ENCODE measurements at regions not wholly inside any gene's neighbourhood (a gene's known extent, or its start where the extent isn't known, plus 50 kb on each side); places are given as distances from the start of the nearest gene placed in this dataset.
"Not testable (repeated sequence)": the region's sequence is repeated elsewhere in the genome, so short reads cannot be mapped to it uniquely, and the experiment has no call there.

DNA sequence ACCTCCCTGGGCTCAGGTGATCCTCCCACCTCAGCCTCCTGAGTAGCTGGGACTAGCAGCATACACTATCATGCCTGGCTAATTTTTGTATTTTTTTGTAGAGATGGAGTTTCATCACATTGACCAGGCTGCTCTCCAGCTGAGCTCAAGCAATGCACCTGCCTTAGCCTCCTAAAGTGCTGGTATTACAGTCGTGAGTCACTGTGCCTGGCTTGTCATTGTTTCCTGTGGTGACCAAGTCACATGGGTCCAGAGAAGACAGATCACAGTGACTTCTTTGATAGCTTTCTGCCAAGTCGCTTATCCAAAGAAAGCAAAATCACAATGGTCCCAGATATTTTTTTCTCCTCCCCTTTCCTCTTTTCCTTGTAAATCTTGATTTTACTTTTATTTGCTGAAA lies 96.7 kb upstream of the NBPF11 start:
- FAIRE-seq = not testable (repeated sequence)

DNA sequence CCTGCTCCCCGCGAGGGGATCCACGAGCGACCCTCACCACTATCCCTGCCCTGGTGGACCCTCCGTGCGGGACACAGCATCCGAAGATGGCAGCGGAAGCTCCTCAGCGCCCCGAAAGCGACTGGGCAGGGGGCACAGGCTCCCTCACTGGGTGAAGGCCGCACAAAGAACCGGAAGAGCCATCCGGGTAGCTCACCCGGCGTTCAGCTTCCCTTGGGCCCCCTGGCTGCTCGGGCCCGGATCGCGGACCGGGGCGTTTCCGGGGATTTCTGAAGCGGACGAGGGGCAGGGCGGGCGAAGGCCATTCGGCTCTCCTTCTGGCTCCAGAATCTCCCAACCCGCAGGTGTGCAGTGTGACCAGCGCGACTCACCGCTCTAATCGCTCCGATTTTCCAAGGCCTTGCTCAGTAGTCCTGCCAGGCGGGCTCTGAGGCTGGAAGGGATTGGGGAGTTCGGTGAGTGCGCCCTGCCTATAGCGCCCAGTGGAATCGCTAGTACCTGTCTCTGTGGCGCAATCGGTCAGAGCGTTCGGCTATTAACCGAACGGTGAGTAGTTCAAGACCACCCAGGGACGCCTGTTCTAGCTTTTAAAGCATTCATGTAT lies 94.3 kb upstream of the NBPF11 start:
- H3K9me3 ChIP-seq (replicated peaks; ENCODE audit: control insufficient read depth, insufficient read depth, low read depth, low read length); H3K9ac ChIP-seq (ENCODE audit: insufficient read depth in 1 of 2, low read depth in 2 of 2, low read length in 2 of 2); FAIRE-seq; CTCF ChIA-PET (ENCODE audit: low intra/inter-chr PET ratio); H3K4me2 ChIP-seq (ENCODE audit: insufficient read depth, low read length); H3K27ac ChIP-seq (ENCODE audit: extremely low read depth, low read depth, low read length); H3K4me1 ChIP-seq (replicated peaks in 1 of 2; ENCODE audit: control insufficient read depth in 2 of 2, insufficient read depth in 2 of 2, low read length in 2 of 2); DNase-seq (ENCODE audit: extremely low read depth in 1 of 4, low spot score in 3 of 4); POLR2A ChIA-PET; H3K36me3 ChIP-seq (ENCODE audit: control insufficient read depth, insufficient read depth, low read length); H3K27me3 ChIP-seq (ENCODE audit: control insufficient read depth in 2 of 2, insufficient read depth in 2 of 2, low read length in 2 of 2); H3K4me3 ChIP-seq; intact Hi-C loops (cut with micrococcal nuclease); H2AFZ ChIP-seq (ENCODE audit: low read depth, low read length); H4K20me1 ChIP-seq (replicated peaks; ENCODE audit: control insufficient read depth, insufficient read depth, low read length); H3K79me2 ChIP-seq (ENCODE audit: control insufficient read depth, insufficient read depth, low read length); H3K9me1 ChIP-seq (ENCODE audit: control insufficient read depth, insufficient read depth, low read length); ATAC-seq; BruUV-seq (replicated peaks): not testable (repeated sequence)
- 12% methylated on average over 7 of the region's 46 CpGs for WGBS (ENCODE audit: insufficient coverage, low coverage, missing lambda C conversion rate)
- in situ Hi-C loops (cut with MboI) = loop anchor here (10.0 kb wide), 2 partner anchors 82 to 1762 kb away; no protein-coding TSS in a partner anchor

More for the DNA sequence above, 96.7 kb upstream of the NBPF11 start:
- H3K4me2 ChIP-seq (ENCODE audit: insufficient read depth, low read length); H3K9ac ChIP-seq (ENCODE audit: insufficient read depth in 1 of 2, low read depth in 2 of 2, low read length in 2 of 2); H3K27ac ChIP-seq (ENCODE audit: extremely low read depth, low read depth, low read length); H2AFZ ChIP-seq (ENCODE audit: low read depth, low read length); H3K9me1 ChIP-seq (ENCODE audit: control insufficient read depth, insufficient read depth, low read length); H3K79me2 ChIP-seq (ENCODE audit: control insufficient read depth, insufficient read depth, low read length); ATAC-seq; H4K20me1 ChIP-seq (replicated peaks; ENCODE audit: control insufficient read depth, insufficient read depth, low read length); H3K4me3 ChIP-seq; POLR2A ChIA-PET; BruUV-seq (replicated peaks); intact Hi-C loops (cut with micrococcal nuclease); CTCF ChIA-PET (ENCODE audit: low intra/inter-chr PET ratio); H3K36me3 ChIP-seq (ENCODE audit: control insufficient read depth, insufficient read depth, low read length); H3K27me3 ChIP-seq (ENCODE audit: control insufficient read depth in 2 of 2, insufficient read depth in 2 of 2, low read length in 2 of 2); H3K9me3 ChIP-seq (replicated peaks; ENCODE audit: control insufficient read depth, insufficient read depth, low read depth, low read length); DNase-seq (ENCODE audit: extremely low read depth in 1 of 4, low spot score in 3 of 4); H3K4me1 ChIP-seq (replicated peaks in 1 of 2; ENCODE audit: control insufficient read depth in 2 of 2, insufficient read depth in 2 of 2, low read length in 2 of 2): not testable (repeated sequence)
- WGBS (ENCODE audit: insufficient coverage, low coverage, missing lambda C conversion rate) = no CpG with 5 or more reads among the region's 2 CpGs
- in situ Hi-C loops (cut with MboI) = loop anchor here (10.0 kb wide), 2 partner anchors 84 to 1764 kb away; no protein-coding TSS in a partner anchor

DNA sequence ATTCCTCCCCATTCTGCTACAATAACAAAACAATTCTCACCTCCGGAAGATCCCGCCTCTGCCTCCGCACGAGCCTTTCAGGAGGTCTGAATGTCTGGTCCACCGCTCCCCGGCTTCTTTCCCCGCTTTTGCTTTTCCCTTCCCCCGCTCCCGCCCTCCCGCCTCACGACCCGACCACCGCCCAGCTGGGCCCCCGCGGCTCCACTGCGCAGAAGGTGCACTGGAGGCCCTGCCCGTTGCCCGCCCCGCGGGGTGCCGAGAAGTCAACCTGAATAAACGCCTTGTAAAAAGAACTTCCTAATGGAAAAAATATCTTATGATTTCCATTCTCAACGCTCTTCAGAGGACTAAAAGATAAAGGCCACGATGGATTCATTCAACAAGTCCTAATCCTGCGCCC lies 93.8 kb upstream of the NBPF11 start:
- intact Hi-C loops (cut with micrococcal nuclease); DNase-seq (ENCODE audit: extremely low read depth in 1 of 4, low spot score in 3 of 4); H3K36me3 ChIP-seq (ENCODE audit: control insufficient read depth, insufficient read depth, low read length); H3K27me3 ChIP-seq (ENCODE audit: control insufficient read depth in 2 of 2, insufficient read depth in 2 of 2, low read length in 2 of 2); H3K4me1 ChIP-seq (replicated peaks in 1 of 2; ENCODE audit: control insufficient read depth in 2 of 2, insufficient read depth in 2 of 2, low read length in 2 of 2); H3K9ac ChIP-seq (ENCODE audit: insufficient read depth in 1 of 2, low read depth in 2 of 2, low read length in 2 of 2); H3K4me3 ChIP-seq; H4K20me1 ChIP-seq (replicated peaks; ENCODE audit: control insufficient read depth, insufficient read depth, low read length); FAIRE-seq; ATAC-seq; H3K27ac ChIP-seq (ENCODE audit: extremely low read depth, low read depth, low read length); POLR2A ChIA-PET; H2AFZ ChIP-seq (ENCODE audit: low read depth, low read length); H3K9me1 ChIP-seq (ENCODE audit: control insufficient read depth, insufficient read depth, low read length); H3K79me2 ChIP-seq (ENCODE audit: control insufficient read depth, insufficient read depth, low read length); H3K4me2 ChIP-seq (ENCODE audit: insufficient read depth, low read length); CTCF ChIA-PET (ENCODE audit: low intra/inter-chr PET ratio); BruUV-seq (replicated peaks); H3K9me3 ChIP-seq (replicated peaks; ENCODE audit: control insufficient read depth, insufficient read depth, low read depth, low read length): not testable (repeated sequence)
- WGBS (ENCODE audit: insufficient coverage, low coverage, missing lambda C conversion rate) = 0% methylated on average over 2 of the region's 25 CpGs
- in situ Hi-C loops (cut with MboI) = loop anchor here (10.0 kb wide), 2 partner anchors 81 to 1761 kb away; no protein-coding TSS in a partner anchor

DNA sequence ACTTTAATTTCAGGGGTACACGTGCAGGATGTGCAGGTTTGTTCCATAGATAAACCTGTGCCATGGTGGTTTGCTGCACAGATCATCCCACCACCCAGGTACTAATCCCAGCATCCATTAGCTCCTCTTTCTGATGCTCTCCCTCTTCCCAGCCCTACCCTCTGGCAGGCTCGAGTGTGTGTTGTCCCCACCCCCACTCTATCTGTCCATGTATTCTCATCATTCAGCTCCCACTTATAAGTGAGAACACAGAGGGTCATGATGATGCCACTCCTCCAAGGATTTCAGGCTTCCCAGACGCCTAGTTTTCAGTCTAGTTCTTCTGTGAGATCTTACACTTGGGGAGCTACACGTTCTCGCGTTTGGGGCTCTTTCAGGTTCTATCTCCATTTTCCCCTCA lies 93.4 kb upstream of the NBPF11 start:
- intact Hi-C loops (cut with micrococcal nuclease); H4K20me1 ChIP-seq (replicated peaks; ENCODE audit: control insufficient read depth, insufficient read depth, low read length); H3K9ac ChIP-seq (ENCODE audit: insufficient read depth in 1 of 2, low read depth in 2 of 2, low read length in 2 of 2); H3K4me3 ChIP-seq; H3K27me3 ChIP-seq (ENCODE audit: control insufficient read depth in 2 of 2, insufficient read depth in 2 of 2, low read length in 2 of 2); CTCF ChIA-PET (ENCODE audit: low intra/inter-chr PET ratio); H3K36me3 ChIP-seq (ENCODE audit: control insufficient read depth, insufficient read depth, low read length); H2AFZ ChIP-seq (ENCODE audit: low read depth, low read length); FAIRE-seq; H3K4me2 ChIP-seq (ENCODE audit: insufficient read depth, low read length); H3K79me2 ChIP-seq (ENCODE audit: control insufficient read depth, insufficient read depth, low read length); H3K27ac ChIP-seq (ENCODE audit: extremely low read depth, low read depth, low read length); H3K9me1 ChIP-seq (ENCODE audit: control insufficient read depth, insufficient read depth, low read length); ATAC-seq; DNase-seq (ENCODE audit: extremely low read depth in 1 of 4, low spot score in 3 of 4); H3K4me1 ChIP-seq (replicated peaks in 1 of 2; ENCODE audit: control insufficient read depth in 2 of 2, insufficient read depth in 2 of 2, low read length in 2 of 2); H3K9me3 ChIP-seq (replicated peaks; ENCODE audit: control insufficient read depth, insufficient read depth, low read depth, low read length); POLR2A ChIA-PET; BruUV-seq (replicated peaks): not testable (repeated sequence)
- in situ Hi-C loops (cut with MboI) = loop anchor here (10.0 kb wide), 2 partner anchors 81 to 1761 kb away; no protein-coding TSS in a partner anchor
- WGBS (ENCODE audit: insufficient coverage, low coverage, missing lambda C conversion rate) = no CpG with 5 or more reads among the region's 6 CpGs

Measured in K562 (cell line).